HepG2 (cell line): ENCODE measurements at regions not wholly inside any gene's neighbourhood (a gene's known extent, or its start where the extent isn't known, plus 50 kb on each side); places are given as distances from the start of the nearest gene placed in this dataset.

Experiments
- HOMEZ ChIP-seq: IDR thresholded peaks from 2 replicates; pipeline ENCODE4 v1.6.1; 2016; ENCODE audit warnings: low read depth
- MIER2 ChIP-seq: IDR thresholded peaks from 2 replicates; pipeline ENCODE4 v1.6.1; 2016; ENCODE audit warnings: missing biosample characterization, missing genetic modification reagents
- MTF1 ChIP-seq: sonication (generic); formaldehyde crosslinking; IDR thresholded peaks from 2 replicates; pipeline ENCODE4 v1.5.0; 2020; ENCODE audit warnings: missing genetic modification reagents
- NFE2L2 ChIP-seq: fragments of 150-350 bp; IDR thresholded peaks from 2 replicates; pipeline ENCODE4 v1.6.1; 2014; ENCODE audit warnings: low read length
- PLRG1 ChIP-seq: fragments of 450-650 bp; conservative IDR thresholded peaks from 2 replicates; pipeline ENCODE4 v1.6.1; 2016
- RARG ChIP-seq: sonication (generic); formaldehyde crosslinking; IDR thresholded peaks from 2 replicates; pipeline ENCODE4 v1.4.0; 2020; ENCODE audit warnings: low read depth, mild to moderate bottlenecking, missing genetic modification reagents
- REPIN1 ChIP-seq: sonication (generic); formaldehyde crosslinking; IDR thresholded peaks from 2 replicates; pipeline ENCODE4 v1.8.0; 2022; ENCODE audit warnings: missing genetic modification reagents, low read depth, mild to moderate bottlenecking, borderline replicate concordance
- RFX1 ChIP-seq: fragments of 450-650 bp; IDR thresholded peaks from 2 replicates; pipeline ENCODE4 v1.6.1; 2017
- TBX3 ChIP-seq: fragments of 450-650 bp; IDR thresholded peaks from 2 replicates; pipeline ENCODE4 v1.6.1; 2017; ENCODE audit warnings: antibody characterized with exemption, mild to moderate bottlenecking, inconsistent platforms, borderline replicate concordance
- ZBTB46 ChIP-seq: sonication (generic); formaldehyde crosslinking; IDR thresholded peaks from 2 replicates; pipeline ENCODE4 v1.4.0; 2020; ENCODE audit warnings: mild to moderate bottlenecking, missing genetic modification reagents, borderline replicate concordance
- ZHX2 ChIP-seq, 2 experiments: sonication (generic) in 1 of 2; formaldehyde crosslinking in 1 of 2; IDR thresholded peaks; 2 replicates each; pipeline versions ENCODE4 v1.6.1 to v1.9.0; 2014 to 2022; ENCODE audit warnings: antibody characterized with exemption in 1 of 2, borderline replicate concordance in 1 of 2, inconsistent platforms in 1 of 2, low read depth in 1 of 2, missing genetic modification reagents in 1 of 2
- ZNF225 ChIP-seq: sonication (generic); formaldehyde crosslinking; IDR thresholded peaks from 2 replicates; pipeline ENCODE4 v1.4.0; 2020; ENCODE audit warnings: mild to moderate bottlenecking, missing genetic modification reagents
- ZNF33A ChIP-seq: sonication (generic); formaldehyde crosslinking; IDR thresholded peaks from 2 replicates; pipeline ENCODE4 v1.5.1; 2020; ENCODE audit warnings: missing genetic modification reagents, mild to moderate bottlenecking, moderate library complexity, borderline replicate concordance
- TF ChIP-seq, protein P1 (sequence below): sonication (generic); formaldehyde crosslinking; IDR thresholded peaks from 2 replicates; pipeline ENCODE4 v1.4.0; 2020; ENCODE audit warnings: missing genetic modification reagents, borderline replicate concordance
- TF ChIP-seq, protein P2 (sequence below): sonication (generic); formaldehyde crosslinking; IDR thresholded peaks from 2 replicates; pipeline ENCODE4 v1.4.0; 2020; ENCODE audit warnings: mild to moderate bottlenecking, missing genetic modification reagents

DNA sequence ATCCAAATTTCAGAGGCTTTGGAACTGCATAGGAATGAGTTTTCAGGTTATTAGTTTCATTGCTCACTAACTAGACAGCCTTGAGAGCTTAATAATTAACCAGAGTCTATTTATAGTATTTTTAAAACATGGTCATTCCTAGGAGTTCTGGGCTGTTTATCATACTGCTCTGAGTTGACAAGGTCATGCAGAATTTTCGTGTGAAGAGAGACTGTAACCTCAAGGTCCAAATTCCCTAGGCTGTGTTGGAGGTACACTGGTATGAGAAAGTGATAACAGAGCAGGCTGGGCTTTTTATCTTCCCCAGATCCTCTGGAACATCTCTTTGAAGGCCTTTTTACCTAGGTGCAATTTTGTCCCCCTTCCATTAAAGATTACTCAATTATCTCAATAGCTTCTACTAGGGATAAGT lies 736.3 kb downstream of the LTN1 start (continued):
- peak; percentile 96; the same call in 1 of the 2 replicates for TF ChIP-seq HOMEZ
- no peak for TF ChIP-seq NFE2L2
- TF ChIP-seq ZNF225, result no peak
- no peak for TF ChIP-seq MTF1 (CRISPR knock-in tag)
- TF ChIP-seq RARG (CRISPR knock-in tag), result no peak
- TF ChIP-seq ZNF33A (CRISPR knock-in tag), result no peak
- no peak for TF ChIP-seq MIER2 (CRISPR knock-in tag)
- no peak for TF ChIP-seq ZBTB46 (CRISPR knock-in tag)
- TF ChIP-seq TBX3, result no peak; the same call in 1 of the 2 replicates
- TF ChIP-seq PLRG1, result no peak
- TF ChIP-seq ZHX2 (IDR thresholded peaks at IDR 0.05; ENCODE audit: low read depth), result no peak
- TF ChIP-seq ZHX2 (CRISPR knock-in tag; IDR thresholded peaks at IDR 0.05; ENCODE audit: borderline replicate concordance), result no peak
- no peak for TF ChIP-seq REPIN1 (CRISPR knock-in tag)
- TF ChIP-seq, protein P1, sequence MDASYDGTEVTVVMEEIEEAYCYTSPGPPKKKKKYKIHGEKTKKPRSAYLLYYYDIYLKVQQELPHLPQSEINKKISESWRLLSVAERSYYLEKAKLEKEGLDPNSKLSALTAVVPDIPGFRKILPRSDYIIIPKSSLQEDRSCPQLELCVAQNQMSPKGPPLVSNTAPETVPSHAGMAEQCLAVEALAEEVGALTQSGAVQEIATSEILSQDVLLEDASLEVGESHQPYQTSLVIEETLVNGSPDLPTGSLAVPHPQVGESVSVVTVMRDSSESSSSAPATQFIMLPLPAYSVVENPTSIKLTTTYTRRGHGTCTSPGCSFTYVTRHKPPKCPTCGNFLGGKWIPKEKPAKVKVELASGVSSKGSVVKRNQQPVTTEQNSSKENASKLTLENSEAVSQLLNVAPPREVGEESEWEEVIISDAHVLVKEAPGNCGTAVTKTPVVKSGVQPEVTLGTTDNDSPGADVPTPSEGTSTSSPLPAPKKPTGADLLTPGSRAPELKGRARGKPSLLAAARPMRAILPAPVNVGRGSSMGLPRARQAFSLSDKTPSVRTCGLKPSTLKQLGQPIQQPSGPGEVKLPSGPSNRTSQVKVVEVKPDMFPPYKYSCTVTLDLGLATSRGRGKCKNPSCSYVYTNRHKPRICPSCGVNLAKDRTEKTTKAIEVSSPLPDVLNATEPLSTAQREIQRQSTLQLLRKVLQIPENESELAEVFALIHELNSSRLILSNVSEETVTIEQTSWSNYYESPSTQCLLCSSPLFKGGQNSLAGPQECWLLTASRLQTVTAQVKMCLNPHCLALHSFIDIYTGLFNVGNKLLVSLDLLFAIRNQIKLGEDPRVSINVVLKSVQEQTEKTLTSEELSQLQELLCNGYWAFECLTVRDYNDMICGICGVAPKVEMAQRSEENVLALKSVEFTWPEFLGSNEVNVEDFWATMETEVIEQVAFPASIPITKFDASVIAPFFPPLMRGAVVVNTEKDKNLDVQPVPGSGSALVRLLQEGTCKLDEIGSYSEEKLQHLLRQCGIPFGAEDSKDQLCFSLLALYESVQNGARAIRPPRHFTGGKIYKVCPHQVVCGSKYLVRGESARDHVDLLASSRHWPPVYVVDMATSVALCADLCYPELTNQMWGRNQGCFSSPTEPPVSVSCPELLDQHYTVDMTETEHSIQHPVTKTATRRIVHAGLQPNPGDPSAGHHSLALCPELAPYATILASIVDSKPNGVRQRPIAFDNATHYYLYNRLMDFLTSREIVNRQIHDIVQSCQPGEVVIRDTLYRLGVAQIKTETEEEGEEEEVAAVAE, result 0 out of 2 replicates have a peak, but pooled peaks have one; percentile 47
- TF ChIP-seq, protein P2, sequence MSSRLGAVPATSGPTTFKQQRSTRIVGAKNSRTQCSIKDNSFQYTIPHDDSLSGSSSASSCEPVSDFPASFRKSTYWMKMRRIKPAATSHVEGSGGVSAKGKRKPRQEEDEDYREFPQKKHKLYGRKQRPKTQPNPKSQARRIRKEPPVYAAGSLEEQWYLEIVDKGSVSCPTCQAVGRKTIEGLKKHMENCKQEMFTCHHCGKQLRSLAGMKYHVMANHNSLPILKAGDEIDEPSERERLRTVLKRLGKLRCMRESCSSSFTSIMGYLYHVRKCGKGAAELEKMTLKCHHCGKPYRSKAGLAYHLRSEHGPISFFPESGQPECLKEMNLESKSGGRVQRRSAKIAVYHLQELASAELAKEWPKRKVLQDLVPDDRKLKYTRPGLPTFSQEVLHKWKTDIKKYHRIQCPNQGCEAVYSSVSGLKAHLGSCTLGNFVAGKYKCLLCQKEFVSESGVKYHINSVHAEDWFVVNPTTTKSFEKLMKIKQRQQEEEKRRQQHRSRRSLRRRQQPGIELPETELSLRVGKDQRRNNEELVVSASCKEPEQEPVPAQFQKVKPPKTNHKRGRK, result no peak
- TF ChIP-seq RFX1, result no peak
